Stromal cell of bone marrow (primary cell): ENCODE measurements at regions not wholly inside any gene's neighbourhood (a gene's known extent, or its start where the extent isn't known, plus 50 kb on each side); places are given as distances from the start of the nearest gene placed in this dataset.

Source experiments
- DNase-seq: peaks from one replicate; pipeline ENCODE4 v3.0.0-alpha.2; 2012; ENCODE audit warnings: low read depth

DNA sequence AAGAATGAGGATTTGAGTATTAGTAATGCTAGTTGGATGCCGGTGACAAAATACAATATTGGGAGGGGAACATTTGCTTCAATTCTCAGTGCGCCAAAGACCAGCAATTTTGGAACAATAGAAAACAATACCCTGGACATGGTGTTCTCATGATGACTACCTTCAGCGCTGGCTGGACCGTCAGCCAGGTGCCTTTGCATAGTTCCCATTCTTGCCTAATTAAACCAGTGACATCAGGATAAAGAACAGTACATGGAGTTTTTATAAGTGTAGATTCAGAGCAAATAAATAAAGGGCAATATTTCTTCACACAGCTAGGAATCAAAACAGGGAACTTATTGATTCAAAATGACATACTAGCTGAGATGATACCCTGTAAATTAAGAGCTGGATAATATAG is 404.8 kb upstream of the RORA start:
- DNase-seq: no peak

DNA sequence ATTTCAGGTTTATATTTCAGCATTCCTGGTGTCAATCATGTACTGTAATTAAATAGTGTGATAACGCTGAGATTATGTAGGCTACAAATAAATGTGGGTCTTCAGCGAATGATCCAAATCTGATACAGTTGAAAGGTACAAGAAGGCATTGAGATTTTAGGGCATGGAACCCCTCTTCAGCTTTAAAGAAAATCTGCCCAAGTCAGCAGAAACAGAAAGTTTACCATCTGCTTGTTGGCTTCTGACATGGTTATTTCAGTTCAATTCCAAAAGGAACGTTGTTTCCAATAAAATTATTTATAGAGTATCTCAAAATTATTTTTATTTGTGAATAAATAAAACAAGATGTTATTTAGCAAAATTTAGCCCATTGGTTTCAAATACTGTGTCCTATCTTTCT is 400.2 kb upstream of the RORA start:
- DNase-seq: no peak

DNA sequence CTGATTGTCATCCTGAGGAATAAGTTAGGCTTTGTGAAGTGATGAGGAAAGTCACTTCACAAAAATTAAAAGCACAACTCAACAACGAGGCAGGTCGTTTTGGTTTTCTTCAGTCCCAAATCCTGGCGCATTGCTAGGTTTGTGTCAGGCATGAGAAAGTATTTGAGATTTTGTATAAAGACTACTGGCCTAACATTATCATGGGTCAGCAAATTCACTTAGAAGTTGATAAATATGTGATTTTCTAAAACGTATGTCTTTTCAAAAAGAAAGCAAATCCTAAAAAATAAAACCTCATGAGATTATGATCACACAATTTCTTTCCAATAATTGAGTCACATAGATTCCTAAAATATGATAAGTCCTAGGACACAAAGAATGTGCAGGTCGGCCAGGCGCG is 395.8 kb upstream of the RORA start:
- DNase-seq: no peak

DNA sequence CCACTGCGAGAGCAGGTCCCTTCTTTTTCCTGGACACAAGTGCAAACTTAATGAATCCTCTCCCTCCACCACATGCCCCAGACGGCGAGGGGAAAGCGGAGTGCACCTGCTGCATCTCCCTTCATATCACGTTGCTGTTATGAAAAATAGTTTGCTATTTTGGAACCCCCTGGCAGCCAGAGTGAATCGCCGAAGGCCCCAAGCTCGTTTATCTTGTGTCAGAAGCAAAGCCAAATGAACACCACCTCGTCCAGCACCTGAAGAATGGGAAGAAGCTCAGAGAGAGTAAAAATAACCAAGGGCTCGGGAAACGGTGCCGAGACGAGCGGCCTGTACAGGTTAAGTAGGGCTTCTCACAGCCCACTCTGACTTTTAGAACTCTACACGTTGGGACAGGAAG is 394.6 kb upstream of the RORA start:
- no peak for DNase-seq

DNA sequence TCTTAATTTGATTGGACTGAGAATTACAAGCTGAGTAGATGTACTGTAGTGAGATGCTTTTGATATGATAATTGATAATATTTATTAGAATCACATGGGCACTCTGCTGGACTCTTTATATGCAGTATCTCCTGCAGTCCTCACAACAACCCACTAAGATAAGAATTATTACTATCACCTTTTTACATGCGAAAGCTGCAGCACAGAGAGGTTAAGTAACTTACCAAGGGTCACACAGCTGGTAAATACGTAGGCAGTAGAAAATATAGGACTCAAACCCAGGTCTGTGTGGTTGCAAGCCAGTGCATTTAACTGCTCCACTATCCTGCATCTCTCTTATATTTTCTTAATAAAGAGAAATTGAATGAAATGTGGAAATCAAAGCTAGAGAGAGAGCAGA is 392.8 kb upstream of the RORA start:
- no peak for DNase-seq

DNA sequence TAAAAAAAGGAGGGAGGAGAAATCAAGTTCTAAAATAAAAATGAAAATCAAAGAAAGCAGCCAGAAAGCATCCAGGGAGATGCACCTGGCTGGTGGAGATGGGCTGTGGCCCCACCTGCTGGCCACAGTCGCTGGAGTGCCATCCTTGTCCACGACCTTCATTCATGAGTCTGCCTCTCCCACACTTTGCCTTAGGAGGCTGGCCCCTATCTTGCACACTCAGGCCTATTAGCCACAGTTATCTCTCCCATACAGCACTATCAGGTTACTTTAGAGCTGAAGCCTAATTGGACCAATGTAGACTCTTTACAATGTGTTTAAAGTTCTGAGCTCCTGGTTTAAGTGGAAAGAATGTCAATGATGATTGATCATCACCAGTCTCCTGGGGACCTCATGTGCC is 392.0 kb upstream of the RORA start:
- DNase-seq: peak; percentile 1

DNA sequence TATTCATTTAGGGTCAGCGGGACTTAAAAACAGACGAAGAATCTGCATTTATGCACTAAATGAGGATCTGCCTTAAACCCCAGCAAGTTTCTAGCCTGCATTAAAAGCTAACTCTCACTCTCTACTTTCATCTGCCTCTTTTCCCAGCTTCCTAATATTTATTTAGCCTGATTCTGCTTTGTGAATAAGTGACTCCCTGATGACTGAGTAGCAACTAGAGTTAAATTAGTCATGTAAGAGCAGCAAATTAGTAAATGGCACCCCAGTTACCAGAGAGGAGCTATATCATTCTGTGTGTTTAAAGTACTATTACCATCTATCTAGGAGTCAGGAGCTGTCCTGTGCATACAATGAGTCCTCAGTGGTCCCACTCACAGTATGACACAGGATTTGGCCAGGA is 391.0 kb upstream of the RORA start:
- DNase-seq: no peak

DNA sequence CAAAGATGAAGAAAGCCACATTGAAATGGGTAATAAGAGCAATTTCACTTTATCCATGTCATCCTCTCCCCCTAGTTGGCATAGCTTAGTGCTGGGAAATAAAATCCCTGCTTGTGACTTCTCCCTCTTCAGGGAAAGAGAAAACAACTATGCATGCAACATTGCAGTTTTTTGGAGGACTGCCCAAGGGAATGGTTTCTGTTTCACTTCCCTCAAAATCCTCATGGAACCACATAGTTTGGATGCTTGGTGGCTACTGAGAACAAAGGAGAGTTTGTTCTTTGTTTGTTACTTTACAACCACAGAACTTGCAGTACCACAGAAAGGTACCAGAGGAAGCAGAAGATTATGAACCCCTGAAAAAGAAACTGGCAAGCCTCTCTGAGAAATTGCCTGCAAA is 384.6 kb upstream of the RORA start:
- no peak for DNase-seq

DNA sequence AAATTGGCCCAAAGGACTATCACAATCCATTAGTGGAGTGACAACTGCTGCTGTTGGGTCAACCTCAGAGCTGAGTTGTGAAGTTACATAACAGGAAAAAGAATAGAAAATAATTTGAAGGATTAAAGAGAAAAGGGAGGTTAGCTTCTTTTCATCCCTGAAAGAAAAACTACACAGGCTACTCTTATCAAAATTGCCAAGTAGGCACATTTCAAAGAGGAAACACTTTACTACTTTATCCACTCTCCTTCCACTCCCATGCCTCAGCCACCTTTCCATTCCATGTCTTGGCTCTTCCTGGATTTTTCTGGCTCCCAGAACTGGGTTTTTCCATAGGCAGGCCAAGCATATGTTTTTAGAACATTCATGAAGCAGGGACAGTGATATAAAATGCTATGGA is 384.0 kb upstream of the RORA start:
- no peak for DNase-seq

DNA sequence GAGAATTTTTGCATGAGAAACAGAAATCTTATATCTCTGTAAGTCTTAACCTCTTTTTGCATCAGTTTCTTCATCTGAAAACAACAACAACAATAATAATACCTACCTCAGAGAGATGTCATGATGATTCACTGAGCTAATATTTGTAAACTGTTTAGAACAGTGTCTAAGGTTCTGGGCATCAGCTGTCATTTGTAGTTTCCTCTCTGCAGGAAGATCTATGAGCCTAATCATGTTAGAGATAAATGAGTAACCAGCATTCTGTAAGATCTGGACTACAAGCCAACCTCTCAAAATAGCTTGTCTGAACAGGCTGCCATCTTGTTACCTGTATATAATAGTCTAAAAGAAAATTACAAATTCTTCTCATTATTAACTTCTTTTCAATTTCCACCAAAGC is 383.0 kb upstream of the RORA start:
- DNase-seq: no peak

DNA sequence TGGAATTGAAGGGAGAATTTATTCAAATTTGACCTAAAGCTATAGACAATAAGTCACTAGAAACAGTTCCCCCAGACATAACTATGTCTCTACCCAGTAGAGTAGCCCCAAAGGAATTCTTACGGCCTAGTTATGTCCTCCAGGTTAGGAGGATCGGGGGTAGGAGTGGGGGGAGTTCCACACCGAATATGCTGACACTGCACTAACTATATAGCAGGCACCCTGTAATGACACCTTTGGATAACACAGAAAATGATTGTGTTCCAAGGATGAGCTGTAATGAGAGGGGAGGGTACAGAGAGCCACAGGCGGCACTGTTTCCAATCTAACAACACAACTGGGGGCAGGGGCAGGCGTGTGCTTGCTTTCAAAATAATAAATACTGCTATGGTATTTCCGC is 376.2 kb upstream of the RORA start:
- no peak for DNase-seq

DNA sequence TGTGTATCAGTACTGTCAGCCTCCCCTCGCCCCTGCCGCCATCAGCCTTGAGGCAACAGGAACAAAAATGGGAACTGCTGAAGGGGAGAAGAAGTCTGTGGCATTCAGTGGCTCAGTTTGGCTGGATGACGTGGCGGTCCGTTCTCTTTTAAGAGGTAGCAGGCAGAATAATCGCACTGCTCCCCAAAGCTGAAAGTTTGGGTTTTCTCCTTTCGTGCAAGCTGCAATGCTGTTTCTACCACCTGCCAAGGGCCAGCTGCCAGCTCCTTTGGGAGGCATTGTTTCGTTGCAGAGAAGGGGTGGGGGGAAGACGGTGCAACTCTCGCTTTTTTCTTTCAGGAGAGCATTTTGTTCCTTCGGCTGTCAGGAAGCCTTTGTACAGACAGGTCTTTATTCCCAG is 369.6 kb upstream of the RORA start:
- DNase-seq: no peak

DNA sequence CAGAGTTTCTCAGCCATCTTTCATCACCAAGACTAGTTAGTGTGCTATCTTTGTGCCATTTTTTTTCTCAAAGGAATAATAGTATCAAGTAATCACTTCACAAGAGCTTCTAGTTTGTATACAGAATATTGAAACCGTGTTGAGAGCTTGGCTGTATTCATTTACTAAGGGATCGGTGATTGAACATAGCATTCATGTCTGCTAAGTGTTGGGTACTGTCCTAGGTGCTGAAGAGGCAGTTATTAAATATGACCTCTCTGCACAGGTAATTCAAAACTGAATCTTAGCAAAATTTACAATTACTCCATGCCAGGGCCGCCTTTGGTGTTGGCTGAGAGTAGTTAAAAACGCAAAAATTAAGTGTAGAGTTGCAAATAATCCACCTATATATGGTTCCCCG is 355.3 kb upstream of the RORA start:
- no peak for DNase-seq

DNA sequence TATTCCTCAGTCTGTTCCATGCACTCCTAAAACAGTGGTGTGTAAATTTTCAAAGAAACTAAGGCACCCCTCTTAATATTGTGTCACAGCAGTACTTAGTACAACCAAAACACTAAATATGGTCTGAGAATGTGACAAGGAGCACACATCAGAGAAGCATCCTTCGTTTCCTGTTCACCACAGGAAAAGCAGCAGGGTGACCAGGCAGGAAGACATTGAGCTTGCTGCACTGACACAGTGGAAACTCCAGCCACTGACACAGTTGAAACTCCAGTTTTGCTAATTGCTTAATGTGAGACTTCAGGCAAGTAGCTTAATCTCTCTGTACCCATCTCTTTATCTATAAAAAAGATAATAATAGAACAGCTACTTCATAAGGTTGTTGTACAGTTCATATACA is 353.0 kb upstream of the RORA start:
- DNase-seq: no peak

DNA sequence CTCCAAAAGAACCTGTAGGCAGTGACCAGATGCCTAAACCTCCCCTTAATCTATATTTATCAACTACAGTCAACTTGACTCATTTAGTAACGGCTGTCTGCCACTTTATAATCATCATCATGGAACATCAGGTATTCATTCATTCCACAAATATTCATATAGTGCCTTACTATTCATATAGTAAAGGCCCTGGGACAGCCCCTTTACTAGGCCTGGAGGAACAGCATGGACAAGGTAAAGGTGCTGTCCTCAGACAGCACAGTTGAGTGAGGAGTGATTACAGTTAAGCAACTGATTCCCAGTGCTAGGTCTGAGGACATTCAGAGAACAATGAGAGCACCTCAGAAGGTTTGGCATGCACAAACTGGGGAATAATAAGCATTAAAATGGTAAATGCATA is 346.5 kb upstream of the RORA start:
- DNase-seq: no peak

DNA sequence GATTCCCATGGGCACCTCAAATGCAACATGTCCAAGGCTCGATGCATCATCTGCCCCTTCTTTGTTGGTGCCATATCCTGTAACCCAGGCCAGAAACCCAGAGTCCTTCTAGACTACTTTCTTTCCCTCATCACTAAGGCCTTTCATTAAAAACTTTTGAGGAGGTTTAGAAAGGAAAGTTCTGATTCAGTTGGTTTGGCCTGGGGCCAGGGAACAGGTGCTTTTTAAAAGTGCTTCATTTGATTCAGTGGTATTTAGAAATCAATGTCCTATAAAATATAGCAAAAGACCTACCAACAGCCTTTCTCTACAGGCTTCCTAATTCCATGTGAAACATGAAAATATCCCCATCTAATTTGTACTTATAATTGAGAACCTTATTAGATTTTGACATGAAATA is 341.9 kb upstream of the RORA start:
- no peak for DNase-seq

DNA sequence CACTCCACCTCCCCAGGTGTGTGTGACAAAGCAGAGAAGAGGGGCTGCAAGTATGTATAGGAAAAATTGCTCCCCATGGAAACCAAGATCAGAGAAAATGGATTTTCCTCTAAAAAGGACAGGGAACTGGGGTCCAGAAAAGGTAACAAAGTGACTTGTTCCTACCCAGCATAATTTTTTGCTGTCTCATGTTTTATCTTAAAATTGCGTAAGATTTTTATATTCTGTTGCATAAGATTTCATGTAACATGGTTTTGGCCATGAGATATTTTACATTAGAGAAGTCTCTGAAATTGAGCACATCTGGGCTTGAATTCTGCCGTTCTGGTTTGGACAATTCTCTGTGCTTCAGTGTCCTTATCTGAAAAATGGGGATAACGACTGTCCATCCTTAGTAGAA is 335.7 kb upstream of the RORA start:
- DNase-seq: no peak

DNA sequence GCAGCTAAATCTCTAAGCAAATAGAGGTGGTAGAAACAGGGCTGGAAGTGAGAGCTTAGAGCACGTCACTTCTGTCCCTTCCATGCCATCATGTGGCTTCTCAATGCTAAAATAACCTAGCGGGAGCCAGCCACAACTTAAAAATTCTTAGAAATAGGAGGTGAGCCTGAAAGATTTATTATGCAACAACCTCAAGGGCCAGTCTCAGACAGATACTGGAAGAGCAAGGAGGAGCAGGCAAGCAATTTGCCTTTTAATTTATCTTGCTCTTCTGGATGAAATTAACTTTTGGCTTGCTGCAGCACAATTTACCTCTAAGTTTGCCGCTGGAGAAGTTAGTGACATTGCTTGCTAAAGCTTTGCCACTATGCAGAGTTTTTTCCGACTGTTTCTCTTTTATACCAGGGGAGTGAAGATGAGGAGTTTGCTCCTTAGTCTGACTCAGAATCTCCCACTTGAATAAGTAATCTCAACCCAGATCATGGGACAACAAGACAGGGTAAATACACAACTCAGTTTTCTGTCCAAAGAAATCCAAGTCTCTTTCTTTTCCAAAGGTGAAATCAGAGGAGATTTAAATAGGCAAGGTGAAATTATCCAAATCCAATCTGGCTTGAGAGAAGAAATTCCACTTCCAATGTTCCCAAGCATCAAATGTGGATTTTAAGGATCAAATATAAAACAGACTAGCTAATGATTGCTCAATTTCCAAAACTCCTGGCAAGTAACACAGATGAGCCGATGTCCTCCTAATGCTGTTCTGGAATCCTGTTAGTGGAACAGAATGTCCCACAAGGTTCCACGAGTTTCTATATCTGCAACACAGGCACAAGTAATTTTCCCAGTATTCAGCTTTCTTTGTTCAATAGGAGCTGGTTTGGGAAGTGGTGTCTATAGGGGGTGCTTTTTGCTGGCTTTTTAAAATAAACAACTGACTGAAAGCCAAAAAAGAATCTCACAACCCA is 329.4 kb upstream of the RORA start:
- no peak for DNase-seq

DNA sequence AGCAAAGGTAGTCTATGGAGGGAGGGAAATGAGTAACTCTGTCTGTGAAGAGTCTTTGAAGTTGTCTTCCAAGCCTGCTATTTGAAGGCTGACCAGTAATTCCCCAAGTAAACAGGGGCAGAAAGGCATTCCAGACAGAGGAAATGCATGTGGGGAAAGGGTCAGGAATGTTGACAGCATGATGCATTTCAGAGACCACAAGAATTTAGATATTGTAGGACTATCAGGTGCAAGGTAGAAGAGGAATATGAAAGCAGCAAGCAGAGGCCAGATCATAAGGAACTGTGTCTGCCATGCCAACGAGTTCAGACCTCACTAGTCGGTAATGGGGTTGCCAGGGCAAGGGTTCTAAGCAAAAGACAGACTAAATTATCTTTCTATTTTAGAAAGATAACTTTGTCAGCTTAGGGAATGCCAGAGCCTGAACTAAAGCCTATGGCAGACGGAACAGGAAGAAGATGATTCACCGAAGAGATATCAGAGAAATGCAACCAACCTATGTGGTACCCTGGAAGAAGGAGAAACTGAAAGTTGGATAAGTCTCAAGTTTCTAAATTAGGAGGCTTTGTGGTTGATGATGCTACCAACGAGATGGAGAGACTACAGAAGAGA is 327.0 kb upstream of the RORA start:
- no peak for DNase-seq

DNA sequence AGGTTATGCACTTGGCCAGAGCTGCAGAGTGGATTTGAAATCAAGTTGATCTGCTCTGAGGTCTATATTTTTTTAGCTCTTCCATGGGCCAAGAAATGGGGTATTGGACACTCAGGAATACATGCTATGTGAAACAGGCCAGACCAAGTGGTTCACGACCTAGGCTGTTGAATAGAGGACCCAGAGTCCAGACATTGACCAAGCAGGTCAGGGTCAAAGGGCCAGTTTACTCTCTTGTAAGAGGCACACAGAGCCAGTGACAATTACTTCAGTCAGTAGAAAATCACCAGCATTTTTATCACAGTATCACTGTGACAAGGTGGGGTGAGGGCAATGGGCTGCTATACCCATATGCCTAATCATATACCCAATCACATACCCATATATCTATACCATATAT is 320.6 kb upstream of the RORA start:
- DNase-seq: no peak

DNA sequence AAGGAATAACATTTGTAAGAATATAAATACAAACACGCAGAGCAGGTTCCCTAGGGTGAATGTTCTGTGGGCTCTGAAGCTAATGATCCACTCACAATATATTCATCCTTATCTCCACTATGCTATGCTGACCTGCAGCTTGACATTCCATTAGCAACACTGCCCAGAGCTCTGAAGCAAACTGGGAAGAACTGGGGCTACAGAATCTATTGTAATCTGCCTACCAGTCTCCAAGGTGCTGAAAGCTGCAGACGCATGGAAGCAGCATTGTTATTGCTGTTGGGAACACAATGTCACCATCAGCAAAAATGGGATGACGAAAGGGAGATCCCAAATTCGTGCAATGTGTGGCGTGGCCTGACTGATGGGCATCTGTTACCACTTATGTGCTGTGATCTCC is 316.7 kb upstream of the RORA start:
- no peak for DNase-seq

DNA sequence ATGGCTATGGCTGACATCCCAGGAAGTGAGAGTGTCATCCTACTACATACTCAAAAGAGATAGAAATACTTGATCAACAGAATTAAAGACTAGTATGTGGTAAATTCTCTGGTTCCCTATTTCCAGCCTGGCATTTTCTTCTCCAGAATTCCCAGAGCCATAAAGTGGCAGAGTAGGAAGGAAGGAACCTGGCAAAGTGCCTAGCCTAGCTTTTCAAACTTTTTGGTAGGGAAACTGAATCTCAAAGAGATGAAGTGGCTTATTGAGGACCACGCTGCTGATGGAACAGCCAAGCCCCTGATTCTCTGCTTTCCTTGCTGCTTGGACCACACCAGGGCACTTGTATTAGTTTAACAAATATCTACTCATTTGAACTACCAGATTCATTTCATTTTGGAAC is 312.4 kb upstream of the RORA start:
- DNase-seq: no peak

DNA sequence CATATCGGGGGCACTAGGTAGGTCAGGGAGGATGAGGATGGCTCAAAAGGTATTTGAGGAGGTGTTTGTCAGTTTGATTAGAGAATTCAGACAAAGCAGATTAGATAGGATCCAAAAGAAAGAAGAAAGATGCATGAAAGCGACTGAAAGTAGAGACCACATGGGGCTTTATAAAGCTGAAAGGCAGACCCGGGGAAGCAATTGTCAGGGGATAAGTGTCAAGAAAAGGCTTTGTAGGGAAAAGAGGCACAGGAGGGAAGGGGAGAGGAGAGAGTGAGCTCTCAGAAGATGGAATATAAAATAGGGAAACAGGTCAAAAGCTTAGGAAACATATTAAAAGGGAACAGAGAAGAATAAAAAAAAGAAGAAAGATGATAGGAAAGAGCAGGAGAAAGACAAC is 308.2 kb upstream of the RORA start:
- DNase-seq: no peak

DNA sequence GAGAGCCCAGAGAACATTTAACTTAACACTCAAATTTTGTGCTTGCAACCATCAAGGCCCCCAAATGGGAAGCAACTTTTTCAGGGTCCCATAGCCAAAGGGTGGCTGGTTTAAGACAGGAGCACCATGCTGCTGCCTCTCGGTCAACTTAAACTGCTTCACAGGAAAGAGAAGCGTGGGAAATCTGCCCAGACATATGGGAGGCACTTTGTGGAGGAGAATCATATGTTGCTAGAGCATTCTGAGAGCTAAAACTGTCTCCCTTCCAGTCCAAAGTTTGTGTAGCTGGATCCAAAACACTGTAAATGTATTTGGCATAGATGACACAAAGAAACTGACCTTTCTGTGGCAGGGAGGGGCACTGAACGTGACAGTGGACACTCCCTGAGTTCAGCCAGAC is 305.9 kb upstream of the RORA start:
- no peak for DNase-seq
